NCI-H2107 treated with DMSO at 0.1 percent for 48 hours (cell line): ENCODE measurements at regions not wholly inside any gene's neighbourhood (a gene's known extent, or its start where the extent isn't known, plus 50 kb on each side); places are given as distances from the start of the nearest gene placed in this dataset.

Experiments
- DNase-seq: peaks from one replicate; lab custom pipeline; 2025; ENCODE audit not compliant: unreplicated experiment; lab: John Stamatoyannopoulos, UW

GRCh38 chr1:186736971-186737685, 56.9 kb upstream of the PTGS2 start:
- no peak for DNase-seq

- no peak for DNase-seq
Observed at GRCh38 chr1:186735463-186735862, 55.2 kb upstream of the PTGS2 start.

- DNase-seq, result no peak
Observed at GRCh38 chr1:186730951-186731729, 50.9 kb upstream of the PTGS2 start.
